Peyer's patch (tissue), 4 donors: ENCODE measurements at regions not wholly inside any gene's neighbourhood (a gene's known extent, or its start where the extent isn't known, plus 50 kb on each side); places are given as distances from the start of the nearest gene placed in this dataset.

Source experiments
- POLR2A ChIP-seq, 2 donors: fragments of 450-650 bp; IDR thresholded peaks; one replicate each; pipeline ENCODE4 v1.5.1; 2017; ENCODE audit warnings: antibody characterized with exemption in 2 of 2, mild to moderate bottlenecking in 2 of 2, moderate library complexity in 2 of 2
- TF ChIP-seq, protein P1 (sequence below), 6 experiments: fragments of 450-650 bp in 4 of 6; fragments of 200-600 bp in 2 of 6; sonication (generic) in 1 of 6; IDR thresholded peaks; one replicate each; pipeline ENCODE4 v1.5.1; 2017 to 2019; ENCODE audit warnings: antibody characterized with exemption in 6 of 6, mild to moderate bottlenecking in 3 of 6, moderate library complexity in 1 of 6

DNA sequence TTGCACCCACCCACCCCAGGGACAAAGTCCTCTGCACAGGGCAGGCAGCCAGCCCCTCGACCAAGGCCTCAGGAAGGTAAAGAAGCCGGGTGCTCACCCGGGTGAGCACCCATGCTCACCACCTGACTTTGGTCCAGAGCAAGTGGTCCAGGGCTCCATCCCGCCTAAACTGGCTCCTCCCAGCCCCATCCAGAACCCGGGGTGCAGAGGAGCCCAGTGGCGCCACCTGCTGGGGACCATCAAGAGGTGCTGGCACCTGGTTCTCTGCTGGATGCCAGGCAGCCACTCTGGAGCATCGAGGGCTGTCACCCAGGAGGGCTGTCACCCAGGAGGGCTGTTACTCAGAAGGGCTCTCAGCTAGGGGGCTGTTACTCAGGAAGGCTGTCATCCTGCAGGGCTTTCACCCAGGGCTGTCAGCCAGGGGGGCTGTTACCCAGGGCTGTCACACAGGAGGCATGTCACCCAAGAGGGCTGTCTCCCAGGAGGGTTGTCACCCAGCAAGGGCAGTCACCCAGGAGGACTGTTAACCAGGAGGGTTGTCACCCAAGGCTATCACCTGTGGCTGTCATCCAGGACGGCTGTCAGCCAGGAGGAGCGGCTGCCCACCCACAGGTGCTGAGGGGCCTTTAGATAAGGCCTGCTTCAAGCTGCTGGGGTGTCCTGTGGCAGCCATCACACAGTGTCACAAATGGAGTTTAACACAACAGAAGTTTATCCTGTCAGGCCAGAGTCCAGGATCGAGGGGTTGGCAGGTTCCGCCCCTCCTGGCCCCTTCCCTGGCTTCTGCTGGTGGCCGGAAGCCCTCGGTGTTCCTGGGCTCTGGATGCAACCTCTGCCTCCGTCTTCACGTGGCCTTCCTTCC lies 98.5 kb downstream of the TNFRSF13B start:
- TF ChIP-seq, protein P1, sequence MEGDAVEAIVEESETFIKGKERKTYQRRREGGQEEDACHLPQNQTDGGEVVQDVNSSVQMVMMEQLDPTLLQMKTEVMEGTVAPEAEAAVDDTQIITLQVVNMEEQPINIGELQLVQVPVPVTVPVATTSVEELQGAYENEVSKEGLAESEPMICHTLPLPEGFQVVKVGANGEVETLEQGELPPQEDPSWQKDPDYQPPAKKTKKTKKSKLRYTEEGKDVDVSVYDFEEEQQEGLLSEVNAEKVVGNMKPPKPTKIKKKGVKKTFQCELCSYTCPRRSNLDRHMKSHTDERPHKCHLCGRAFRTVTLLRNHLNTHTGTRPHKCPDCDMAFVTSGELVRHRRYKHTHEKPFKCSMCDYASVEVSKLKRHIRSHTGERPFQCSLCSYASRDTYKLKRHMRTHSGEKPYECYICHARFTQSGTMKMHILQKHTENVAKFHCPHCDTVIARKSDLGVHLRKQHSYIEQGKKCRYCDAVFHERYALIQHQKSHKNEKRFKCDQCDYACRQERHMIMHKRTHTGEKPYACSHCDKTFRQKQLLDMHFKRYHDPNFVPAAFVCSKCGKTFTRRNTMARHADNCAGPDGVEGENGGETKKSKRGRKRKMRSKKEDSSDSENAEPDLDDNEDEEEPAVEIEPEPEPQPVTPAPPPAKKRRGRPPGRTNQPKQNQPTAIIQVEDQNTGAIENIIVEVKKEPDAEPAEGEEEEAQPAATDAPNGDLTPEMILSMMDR (IDR thresholded peaks at IDR 0.05): peak in 4 of 6 experiments; percentile 39 to 61 (median 49)
- no peak for TF ChIP-seq POLR2A (IDR thresholded peaks at IDR 0.05)
